ELR (cell line): ENCODE measurements at regions not wholly inside any gene's neighbourhood (a gene's known extent, or its start where the extent isn't known, plus 50 kb on each side); places are given as distances from the start of the nearest gene placed in this dataset.
A peak's percentile ranks its signal among the peaks of the same experiment; 100 is the strongest.
"Not testable (repeated sequence)": the region's sequence is repeated elsewhere in the genome, so short reads cannot be mapped to it uniquely, and the experiment has no call there.

Experiments
- DNase-seq: peaks from one replicate; pipeline ENCODE4 v3.0.0-alpha.2; 2015; ENCODE audit warnings: low read depth

DNA sequence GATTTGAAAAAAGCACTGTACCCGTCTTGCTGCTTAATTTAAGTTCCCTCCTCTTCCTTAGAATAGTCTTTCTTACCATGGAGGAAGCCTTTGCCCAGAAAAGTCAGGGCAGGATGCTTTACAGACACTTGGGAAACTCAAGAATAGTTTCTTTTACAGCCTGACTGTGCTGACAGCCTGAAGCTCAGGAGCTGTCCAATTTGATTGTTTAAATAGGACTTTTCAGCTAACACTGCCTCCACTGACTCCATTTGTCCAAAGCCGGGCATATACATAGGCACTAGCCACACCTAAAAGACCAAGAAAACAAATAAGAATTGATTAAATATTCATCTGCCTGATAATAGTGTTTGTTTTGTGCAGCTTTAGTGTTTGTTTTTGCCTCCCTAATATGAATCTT lies 110.9 kb upstream of the L3MBTL4 start:
- no peak for DNase-seq

DNA sequence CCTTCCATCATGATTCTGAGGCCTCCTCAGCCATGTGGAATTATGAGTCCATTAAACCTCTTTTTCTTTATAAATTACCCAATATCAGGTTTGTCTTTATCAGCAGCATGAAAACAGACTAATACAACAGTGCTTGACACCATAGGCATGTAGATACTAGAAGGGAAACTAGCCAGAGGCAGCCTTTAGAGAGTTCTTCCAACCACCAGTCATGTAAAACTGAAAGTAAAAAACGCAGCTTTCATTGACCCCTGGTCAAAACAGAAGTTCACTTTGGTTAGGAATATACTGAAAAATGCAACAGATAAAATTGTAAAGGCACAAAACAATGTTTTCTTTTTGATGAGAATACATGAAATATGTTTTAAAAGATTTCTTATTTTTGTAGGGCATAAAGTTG lies 122.8 kb upstream of the L3MBTL4 start:
- no peak for DNase-seq

DNA sequence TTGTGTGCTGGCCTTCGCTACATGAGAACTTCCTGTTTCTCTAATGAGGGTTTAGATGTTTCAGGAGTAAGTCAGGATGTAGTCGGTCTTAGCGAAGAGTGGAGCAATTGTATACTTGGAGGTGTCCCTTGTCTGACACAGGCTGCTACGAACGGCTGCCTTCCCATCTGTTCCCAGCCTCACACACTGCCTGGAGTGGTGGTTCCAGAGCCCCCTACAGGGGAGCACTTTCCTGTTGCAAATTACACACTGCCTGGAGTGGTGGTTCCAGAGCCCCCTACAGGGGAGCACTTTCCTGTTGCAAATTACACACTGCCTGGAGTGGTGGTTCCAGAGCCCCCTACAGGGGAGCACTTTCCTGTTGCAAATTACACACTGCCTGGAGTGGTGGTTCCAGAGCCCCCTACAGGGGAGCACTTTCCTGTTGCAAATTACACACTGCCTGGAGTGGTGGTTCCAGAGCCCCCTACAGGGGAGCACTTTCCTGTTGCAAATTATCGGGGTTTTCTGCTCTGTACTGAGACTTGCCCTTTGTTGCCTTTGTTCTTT lies 126.5 kb upstream of the L3MBTL4 start:
- not testable (repeated sequence) for DNase-seq

DNA sequence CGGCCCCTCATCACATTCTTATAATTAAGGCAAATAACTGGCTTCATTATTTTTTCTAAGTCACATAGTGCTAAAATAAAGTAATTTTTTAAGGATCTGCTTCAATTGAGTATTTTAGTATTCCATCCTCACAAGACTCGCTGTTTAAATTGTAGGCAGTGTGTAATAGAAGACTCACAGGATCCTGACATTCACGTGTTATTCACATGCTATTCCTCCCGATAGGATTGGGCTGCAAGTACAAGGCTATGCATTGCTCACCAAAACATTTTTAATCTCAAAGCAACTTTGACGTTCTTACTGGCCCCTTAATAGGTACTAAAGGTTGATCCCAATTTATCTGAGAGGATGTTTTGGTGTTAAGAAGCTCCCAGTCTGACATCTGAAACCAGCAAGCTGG lies 127.6 kb upstream of the L3MBTL4 start:
- no peak for DNase-seq

DNA sequence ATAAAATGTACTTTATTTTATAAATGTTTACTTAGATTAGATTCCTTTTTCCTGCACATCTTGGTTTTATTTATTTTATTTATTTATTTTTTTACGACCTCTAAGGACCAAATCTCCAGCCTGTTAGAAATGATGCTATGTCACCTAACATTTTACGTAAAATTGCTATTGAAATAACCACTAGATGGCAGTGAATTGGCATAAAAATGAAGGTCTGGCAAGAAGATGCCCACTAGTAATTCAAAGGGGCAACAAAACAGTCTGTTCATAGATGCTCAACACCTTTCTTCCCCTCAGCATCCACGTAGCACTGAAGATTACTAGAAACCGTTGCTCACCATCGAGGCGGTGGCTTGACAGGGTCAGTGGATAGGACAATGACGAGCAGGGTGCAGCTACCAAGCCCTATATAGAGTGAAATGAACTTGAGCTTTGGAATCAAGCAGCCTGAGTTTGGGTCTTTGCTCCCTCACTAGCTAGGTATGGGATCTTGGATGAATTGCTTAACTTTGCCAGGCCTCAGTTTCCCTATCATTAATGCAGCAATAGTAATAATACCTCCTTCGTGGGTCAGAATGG lies 128.7 kb upstream of the L3MBTL4 start:
- peak; percentile 22 for DNase-seq

DNA sequence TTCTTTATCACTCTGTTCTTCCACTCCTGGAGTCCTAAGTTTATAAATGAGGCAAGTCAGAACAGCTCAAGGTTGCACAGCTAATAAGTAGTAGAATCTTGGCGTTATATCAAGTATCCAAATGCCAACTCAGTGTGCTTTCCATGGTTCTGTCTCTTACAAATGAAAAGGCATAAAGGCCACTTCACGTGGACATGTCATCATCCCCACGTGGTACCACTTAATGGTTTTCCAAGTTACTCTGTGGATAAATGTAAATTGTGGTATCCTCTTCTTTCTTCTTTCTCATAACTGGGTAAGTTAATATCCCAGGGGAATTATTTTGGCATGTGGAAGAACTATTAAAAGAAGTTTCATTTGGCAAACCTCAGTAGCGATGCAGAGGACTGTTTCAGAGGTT lies 131.5 kb upstream of the L3MBTL4 start:
- no peak for DNase-seq

DNA sequence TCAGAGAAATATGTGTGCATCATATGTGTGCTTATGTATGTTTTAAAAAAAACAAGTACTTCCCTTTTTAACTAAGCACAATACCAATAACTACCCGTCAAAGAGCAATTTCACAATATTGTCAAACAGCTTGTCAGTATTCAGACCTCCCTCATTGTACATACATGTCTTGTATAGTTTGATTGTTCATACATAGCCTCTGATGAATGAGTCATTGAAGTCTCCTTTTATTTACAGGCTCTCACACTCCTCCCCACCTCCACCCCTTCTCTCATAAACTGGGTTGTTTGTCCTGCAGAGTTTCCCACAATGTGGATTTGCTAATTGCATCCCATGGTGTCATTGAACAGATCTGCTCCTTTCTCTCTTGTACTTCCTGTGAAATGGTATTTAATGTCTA lies 132.8 kb upstream of the L3MBTL4 start:
- DNase-seq, result no peak

DNA sequence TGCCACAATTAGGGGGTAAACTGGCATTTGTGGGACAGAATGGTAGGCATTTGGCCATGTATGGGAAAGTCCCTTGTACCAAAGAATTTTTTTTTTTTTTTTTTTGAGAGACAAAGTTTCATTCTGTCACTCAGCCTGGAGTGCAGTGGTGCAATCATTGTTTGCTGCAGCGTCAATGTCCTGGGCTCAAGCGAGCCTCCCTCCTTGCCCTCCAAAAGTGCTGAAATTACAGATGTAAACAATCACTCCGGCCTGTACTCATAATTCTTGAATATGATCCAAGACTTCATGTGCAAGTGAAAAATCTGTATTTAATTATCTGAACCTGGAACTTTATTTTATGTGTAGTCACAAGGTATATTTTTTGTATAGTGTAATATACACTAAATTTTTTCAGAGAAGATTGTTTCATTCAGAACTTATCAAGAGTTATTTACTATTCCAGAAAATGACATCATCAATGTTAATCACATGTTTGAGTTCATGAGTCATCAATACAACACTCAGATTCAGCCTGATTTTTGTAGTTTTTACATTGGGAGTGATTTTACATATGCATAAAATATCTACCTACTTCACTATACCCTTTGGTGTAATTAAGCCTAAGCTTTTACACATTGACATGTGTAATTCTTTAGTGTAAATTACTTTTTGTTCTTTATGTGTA lies 138.7 kb upstream of the L3MBTL4 start:
- no peak for DNase-seq

DNA sequence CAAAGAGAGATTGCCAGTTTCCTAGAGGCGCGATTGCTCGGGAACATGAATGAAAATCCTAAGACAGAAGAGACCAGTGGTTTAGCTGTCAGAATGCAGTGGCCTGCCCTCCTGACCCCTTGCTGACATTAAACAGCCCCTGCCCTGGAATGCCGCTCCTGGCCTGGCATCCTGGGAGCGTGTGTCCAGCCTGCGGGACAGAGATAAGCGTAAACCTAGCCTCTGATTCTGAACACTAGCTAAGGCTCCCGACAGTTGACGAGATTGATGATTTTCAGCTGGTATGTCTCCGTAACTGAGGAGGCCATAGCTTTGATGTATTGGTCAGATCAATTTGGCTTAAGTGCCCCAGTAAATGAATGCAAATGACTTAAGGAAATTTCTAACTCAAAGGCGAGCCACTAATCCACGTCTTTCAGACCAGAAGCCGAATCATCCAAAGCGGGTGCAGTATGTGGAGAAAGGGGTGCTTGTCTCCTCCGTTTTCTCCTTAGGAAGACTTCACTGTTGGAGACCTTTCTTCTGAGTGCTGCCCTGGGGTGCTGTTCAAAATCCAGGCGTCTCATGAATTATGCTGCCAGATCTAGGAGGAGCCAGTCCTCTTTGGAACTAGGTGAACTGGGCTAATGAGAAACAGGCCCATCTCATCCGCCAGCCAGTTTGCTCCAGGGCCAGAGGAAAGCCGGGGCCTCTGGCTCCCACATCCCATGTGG lies 142.5 kb upstream of the L3MBTL4 start:
- no peak for DNase-seq

DNA sequence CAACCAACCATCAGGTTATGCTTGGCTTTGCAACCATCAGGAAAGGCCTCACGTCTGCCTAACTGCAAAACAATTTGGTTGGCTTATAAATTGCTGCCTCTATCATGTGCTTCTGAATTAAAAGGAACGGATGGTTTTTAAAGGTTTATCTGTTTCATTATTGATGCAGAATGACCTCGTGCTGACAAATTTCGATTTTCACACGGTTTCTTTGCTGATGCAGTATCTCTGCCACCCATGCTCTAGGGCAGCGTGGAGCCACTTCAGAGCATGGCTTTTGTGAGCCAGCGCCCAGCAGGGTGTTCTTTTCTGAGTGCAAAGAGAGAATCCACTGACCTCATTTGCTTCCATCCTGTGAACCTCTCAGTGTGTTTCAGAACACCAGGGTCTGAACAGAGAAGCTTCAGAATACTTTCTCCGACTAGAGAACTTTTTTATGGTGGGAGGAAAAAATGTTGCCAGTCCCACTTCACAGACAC lies 143.1 kb upstream of the L3MBTL4 start:
- no peak for DNase-seq

DNA sequence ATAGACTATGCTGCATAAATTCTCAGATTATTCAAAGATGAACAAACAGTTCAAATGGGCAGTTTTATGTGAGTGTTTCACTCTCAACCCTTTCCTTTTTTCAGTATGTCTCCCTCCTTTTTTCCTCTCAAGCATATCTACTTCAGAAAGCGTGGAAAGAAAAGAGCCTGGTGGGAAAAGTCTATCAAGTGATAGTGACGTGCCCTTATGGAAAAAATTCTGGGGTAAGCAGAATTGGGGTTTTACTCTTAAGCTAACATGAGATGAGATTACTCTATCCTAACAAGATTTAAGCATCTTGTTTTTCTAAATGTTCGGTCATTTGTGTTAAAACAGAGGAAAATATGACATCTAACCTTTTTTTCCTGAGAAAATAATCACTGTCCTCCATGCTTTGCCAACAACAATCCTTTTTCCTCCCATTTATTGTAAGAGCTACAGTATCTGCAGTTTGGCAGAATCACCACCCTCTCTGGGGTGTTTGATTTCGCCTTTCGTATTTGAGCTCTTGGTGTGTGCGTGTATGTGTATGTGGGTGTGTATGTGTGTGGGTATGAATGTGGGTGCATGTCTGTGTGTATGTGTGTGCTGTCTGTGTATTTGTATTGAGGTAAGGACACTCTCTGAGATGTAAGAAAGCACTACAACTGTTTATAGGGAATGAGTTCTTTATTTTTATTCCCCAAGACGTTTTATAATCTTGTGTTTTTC lies 143.9 kb upstream of the L3MBTL4 start:
- DNase-seq, result no peak

DNA sequence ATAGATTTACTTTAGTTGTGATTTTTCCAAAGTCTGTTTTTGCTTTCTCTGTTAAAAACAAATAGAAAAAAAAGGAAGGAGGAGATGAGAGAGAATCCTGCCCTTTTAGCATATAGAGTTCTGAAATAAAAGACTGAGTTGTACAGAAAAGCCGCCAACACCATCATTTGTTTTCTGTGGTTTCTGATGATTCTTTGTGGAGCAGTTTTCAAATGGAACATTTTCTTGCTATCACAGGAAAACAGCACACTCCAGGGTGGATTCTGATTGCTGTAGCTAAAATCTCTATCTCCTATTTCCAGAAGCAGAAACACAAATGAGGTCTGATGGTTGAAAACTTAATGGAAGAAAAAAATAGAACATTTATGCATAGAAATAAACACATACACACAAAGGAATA lies 144.6 kb upstream of the L3MBTL4 start:
- DNase-seq, result no peak

DNA sequence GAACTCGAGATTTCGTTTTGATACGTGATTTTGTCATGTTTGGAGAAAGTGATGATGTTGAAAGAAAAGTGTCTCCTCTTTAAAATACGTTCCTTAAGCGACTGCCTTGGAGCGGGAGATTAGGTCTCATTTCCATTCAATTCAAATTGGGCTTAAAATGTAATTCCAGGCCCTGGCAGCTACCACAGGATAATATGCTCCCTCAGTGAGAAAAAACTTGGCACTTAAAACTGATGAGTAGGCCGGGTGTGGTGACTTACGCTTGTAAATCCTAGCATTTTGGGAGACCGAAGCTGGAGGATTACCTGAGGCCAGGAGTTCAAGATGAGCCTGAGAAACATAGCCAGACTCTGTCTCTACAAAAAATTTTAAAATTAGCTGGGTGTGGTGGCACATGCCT lies 146.3 kb upstream of the L3MBTL4 start:
- DNase-seq, result no peak

DNA sequence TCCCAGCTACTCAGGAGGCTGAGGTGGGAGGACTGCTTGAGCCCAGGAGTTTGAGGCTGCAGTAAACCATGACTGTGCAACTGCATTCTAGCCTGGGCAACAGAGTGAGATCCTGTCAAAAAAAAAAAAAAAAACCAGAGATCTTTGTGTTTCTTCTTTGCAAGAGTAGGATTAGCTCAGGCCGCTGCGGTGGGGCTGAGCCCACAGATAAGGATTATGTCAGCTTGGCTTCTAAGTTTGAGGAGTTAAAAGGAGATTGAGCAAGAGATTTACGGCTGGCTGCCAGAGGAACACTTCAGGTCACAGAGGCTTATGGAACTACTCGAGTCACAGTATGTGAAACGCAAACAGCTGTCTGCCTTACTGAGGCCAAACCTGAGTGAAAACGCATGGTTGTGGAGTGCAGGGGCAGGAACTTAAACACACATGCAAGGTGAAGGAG lies 146.7 kb upstream of the L3MBTL4 start:
- no peak for DNase-seq

DNA sequence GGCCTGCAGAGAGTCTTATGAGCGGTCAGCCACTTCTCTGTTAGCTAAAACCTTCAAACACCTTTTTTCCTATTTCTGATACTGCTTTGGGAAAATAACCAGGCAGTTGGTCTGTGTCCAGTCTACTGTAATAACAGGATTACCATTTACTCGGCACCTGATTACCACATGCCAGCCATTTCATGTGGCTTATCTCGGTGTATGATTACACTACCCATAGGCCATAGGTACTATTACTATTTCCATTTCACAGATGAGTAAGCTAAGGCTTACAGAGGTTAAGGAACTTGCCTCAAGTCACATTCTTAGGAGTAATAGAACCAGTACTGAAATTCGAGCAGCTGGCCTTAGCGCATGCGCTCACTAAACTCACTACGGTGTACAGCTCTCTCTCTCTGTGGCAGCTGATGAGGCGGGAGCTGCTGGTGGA lies 147.2 kb upstream of the L3MBTL4 start:
- DNase-seq, result no peak

DNA sequence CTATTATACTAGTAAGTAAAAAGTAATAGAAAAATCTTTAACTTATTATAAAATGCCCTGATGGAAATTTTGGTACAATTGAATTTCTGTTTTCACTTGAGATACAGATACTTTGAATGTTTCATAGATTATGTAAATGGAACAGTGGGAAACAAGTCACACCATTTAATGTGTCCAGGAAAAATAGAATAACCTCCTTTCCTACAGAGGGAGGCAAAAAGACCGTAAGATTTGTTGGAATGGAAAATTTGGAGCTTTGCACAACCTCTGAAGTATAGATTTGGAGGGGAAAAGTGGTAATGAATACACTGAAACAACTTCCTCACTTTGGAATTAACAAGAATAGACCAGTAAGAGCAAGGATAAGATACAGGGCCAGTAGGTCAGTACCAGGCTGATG lies 149.2 kb upstream of the L3MBTL4 start:
- DNase-seq, result no peak

DNA sequence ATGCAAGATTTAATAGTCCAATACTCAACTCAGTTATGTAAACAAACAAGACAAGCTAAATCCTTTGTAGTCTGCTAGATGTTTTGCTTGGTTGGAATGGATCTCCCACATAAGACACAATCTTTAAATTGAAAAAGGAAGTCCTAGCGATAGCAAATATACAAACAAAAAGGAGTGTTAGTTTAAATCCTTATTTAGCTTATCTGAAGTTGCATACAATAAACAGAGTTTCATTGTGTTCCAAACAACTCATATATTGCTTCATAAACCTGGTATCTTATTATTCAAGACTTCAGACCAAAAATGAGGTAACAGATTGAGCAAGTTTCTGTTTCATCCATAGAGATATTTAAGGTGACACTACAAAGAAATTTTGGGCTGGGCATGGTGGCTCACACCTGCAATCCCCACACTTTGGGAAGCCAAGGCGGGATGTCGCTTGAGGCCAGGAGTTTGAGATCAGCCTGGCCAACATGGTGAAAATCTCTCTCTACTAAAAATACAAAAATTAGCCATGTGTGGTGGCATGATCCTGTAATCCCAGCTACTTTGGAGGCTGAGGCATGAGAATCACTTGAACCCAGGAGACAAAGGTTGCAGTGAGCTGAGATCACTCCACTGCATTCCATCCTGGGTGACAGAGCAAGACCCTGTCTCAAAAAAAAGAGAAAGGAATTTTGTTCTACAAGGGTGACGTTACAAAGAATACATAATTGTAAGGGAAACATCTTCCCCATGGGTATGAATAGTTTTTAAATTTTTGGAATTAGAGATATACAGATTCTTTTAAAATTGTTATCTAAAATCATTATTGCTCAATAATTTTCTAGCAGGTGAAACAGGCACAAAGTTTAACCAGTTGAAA lies 150.5 kb upstream of the L3MBTL4 start:
- DNase-seq, result no peak

DNA sequence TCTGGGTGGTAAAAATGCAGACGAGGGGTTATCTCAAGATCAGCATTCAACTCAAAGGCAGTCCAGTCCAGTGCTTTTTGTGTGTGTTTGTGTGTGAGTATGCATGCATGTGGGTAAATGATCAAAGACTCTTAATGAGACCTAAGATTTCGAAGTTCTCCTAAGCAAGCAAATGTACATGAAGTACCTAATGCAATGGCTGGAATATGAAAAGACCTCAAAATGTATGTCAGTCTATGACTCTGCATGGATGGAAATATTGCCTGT lies 151.0 kb upstream of the L3MBTL4 start:
- no peak for DNase-seq

DNA sequence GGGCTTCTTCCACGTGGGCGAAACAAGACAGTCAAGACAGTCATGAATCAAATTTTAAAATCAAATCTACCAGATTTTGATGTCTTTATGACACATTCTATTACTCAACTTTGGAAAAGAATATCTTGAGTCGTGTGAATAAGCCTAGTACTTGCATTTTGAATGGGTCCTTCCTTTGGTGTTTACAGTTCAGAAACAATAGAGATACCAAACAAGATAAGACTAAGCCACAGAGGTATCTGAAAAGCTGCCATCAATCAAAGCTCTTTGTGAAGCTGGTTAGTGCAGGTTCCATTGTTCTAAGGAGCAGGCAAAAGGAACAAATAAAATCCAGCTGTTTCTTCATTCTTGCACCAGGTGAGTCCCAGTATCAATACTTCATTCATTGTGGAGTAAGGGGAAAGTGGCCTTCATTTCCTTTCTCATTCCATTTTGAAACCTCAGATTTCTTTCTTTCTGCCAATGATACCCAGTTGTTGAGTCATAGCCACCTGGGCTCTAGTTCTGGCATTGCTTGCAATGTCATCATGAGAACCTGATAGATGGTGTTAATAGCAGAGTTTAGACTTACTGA lies 151.7 kb upstream of the L3MBTL4 start:
- no peak for DNase-seq

DNA sequence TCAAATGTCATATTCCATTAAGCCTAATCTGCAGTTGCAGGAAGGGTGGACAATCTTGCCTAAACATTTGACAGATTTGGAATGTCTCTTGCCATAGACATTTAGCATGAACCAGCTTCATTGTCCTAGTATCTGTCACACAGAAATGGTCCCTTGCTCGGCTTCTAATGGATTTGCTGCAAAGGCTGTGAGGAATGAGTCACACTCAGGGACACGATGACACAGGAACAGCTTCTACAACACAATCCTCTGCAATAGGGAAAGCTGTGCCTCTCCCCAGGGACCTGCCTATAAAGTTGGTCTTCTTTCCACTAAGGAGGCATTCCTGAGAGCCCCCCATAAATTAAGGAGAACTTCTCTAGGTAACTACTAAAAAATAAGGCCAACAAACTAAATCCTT lies 155.1 kb upstream of the L3MBTL4 start:
- no peak for DNase-seq

DNA sequence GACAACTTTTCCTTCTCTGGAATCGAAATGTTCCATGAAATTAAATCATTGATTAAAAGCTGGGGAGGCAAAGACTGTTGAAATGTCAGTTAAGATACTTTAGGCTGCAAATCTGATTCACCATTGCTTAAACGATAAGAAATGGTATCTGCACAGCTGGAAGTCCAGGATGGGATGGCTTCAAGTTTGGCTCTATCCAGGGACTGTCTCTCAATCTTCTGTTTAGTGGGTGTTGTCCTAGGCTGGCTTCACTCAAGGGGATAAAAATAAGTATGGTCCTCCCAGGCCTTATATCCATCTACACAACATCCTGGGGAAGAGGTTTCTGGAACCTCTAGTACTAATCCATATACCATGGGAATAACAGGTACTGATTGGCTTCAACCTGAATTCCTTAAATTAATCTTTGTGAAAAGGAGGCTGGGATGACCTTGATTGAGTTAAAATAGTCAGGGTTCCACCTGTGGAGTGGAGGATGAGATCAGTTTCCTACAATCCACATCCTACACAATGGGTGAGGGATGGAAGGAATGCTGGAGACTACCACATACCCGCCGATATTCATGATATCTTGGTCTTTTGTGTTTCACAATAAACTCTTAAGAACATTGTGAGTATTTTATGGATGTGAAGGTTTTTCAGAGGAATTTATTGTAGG lies 156.0 kb upstream of the L3MBTL4 start:
- DNase-seq, result no peak
